Left ventricle myocardium superior (tissue), 1 donor: ENCODE measurements at regions not wholly inside any gene's neighbourhood (a gene's known extent, or its start where the extent isn't known, plus 50 kb on each side); places are given as distances from the start of the nearest gene placed in this dataset.

Source experiments
- ATAC-seq: fragments of 200-7000 bp; cut with Tn5 transposase; one replicate; pipeline ENCODE4 v1.9.1; 2020; ENCODE audit warnings: mild to moderate bottlenecking, moderate library complexity
- DNase-seq: peaks from one replicate; pipeline ENCODE4 v3.0.0-alpha.2; 2020
- intact Hi-C: fragments of 100-400 bp; cut with micrococcal nuclease; formaldehyde crosslinking; loops from one replicate; pipeline ENCODE4 v1.11.0; 2022
- donor health status: DM: no; HTN: yes; CAD: no; lungs with severe emphysema.

DNA sequence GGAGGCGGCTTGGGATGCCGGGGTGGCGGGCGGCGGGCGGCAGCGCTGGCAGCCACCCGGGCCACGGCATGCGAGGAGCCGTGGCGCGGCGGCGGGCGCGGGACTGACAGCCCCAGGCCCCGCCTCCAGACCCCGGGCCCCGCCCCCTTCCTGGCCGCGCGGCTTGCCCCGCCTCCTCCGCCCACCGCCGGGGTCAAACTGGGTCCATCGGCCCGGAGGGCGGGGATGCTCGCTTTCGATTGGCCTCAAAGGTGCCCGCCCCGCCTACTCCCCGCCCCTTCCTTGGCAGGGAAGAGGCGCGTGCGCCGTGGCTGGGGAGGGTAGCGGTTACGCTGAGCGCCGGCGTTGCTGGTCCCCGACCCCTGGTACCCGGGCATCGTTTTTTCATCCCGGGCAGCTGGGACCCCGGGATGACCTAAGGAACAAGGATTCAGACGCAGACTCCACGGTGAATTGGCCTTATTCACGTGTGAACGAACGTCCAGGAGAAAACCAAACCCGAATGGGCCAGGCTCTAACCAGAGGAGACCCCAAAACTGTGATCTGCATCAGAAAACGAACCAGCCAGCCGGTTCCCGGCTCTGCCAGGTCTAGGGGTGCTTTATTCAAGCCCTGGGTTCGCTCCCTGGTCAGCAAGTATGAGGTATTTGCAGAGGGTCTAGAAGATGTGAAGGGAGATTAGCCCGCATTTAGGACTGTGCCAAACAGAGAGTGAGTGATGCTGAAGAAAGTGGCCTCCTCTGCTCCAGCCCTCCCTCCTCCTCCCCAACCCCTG is 117.2 kb upstream of the GUCA2B start:
- DNase-seq (peak; percentile 99), ATAC-seq (peak; percentile 96)
- intact Hi-C loops = no loop called here

DNA sequence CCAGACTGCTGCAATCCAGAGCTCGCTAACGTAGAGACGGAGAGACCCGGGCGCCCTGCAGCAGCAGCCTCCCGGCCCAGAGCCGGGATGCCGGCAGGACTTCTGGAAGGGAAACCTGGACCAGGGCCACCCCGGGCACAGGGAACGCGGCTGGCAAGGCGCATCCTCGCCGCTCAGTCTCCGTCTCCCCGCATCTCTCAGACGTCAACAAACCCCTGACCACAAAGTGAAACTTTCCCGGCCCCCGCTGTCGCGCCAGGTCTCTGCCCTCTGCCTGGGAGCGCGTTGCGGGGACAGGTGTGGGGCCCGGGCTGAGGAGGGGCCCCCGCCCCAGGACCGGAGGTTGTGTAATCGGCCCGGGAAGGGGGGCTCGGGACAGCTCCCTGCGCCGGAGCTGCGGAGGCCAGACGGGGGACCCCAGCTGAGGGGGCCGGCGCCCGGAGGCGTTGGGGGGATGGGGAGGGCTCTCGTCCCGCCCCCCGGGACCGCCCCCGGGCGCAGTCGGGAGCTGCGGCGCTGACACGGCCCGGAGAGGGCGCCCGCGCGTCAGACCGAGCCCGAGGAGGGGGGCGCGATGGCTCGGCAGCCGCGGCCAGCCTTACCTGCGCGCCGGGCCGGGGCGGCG is 116.6 kb upstream of the HIVEP3 start:
- intact Hi-C loops = no loop called here
- DNase-seq (peak; percentile 89), ATAC-seq (peak; percentile 86)

DNA sequence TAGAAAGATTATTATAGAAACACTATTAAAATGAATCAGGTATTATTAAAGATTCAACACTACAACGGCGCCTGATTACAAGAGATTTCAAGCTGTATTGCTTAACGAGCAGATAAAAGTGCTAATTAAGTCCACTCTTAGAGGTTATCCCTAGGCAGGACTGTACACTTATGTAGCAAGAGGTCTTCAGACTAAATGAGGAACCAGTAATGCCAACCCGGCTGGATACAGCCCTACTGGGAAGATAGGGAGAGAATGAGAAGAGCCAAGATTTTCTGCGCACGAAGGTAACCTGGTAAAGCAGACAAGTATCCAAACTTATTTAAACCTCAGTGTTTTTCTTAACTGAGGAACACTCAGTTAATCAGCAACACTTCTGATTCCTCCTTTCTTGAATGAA is 115.7 kb upstream of the HIVEP3 start:
- ATAC-seq (no peak), DNase-seq (no peak)
- intact Hi-C loops = no loop called here

DNA sequence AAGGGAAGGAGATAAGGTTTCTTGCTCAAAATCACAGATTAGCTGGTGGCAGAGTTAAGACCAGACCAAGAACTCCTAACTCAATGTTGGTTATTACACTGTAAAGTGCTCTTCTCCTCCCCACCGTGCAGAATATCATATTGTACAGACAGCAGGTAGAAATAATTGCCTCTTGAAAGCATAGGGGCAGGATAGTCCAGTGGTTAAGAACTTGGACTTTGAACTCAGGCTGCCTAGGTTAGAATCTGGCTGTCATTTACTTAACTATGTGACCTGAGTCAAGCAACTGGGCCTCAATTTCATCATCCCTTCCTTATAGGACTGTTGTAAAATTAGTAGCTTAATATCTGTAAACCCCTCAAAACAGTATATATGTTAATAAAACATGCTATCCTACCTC is 114.9 kb upstream of the HIVEP3 start:
- intact Hi-C loops = no loop called here
- ATAC-seq (no peak), DNase-seq (no peak)

- no peak for DNase-seq
- no peak for ATAC-seq
- intact Hi-C loops = no loop called here
Observed at GRCh38 chr1:42017730-42018129, 99.0 kb upstream of the HIVEP3 start.

DNA sequence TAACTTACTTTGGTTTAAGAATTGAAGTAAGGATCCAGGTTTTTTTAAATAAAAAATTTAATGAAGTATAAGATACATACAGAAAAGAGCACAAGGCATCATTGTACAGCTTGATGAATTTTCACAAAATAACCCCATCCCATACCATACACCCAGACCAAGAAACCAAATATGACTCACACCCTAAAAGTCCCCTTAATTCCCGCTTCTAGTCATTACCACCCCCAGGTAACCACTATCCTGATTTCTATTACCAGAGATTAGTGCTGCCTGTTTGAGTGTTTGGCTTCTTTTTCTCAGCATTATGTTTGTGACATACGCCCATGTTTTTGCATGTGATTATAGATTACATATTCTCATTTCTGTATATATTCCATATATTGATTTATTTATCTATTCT is 98.5 kb upstream of the HIVEP3 start:
- DNase-seq = no peak
- intact Hi-C loops = no loop called here
- no peak for ATAC-seq

DNA sequence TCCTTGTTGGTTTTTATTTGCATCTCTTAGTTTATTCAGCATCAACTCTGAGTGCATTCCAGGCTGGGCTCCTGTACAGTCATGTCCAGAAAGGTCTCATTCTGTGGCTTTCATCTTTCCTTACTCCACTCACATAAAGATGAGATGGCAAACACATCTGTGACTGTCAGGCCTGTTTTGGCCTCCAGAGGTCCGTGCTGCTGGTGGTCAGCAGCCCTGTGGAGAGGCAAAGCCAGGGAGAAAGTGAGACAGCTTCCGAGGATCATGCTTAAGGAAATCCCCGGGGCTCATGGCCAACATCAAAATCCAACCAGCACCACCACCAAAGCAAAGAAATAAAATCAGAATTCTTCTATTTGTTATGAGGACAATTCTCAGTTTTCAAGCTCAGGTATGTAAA is 96.1 kb upstream of the HIVEP3 start:
- ATAC-seq = no peak
- no peak for DNase-seq
- intact Hi-C loops = no loop called here

DNA sequence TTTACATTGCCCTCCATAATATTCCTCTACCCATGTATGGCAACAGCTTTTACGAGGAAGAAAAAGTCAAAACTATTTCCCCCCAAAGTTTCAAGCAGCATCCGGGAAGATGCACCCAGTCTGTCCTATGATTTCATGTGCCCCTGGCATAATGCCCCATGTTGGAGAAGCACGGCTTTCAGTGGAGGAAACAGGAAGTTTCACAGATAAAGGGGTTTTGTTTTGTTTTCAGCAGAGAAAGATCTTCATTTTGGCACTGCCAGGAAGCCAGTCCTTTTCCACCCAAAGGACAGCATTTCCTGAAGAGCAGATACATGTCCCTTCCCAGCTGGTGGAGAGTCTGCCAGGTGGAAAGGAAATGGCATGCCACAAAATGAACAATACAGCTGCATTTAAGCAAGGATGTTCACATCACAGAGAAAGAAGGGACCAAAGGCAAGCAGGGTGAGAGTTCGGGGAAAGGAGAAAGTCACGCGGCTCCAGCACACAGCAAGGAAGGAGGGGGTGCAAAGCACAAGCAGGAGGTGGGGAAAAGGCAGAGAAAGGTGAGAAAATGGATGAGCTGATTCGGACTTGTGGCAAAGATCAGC is 95.3 kb upstream of the HIVEP3 start:
- DNase-seq (no peak), ATAC-seq (no peak)
- intact Hi-C loops = no loop called here

DNA sequence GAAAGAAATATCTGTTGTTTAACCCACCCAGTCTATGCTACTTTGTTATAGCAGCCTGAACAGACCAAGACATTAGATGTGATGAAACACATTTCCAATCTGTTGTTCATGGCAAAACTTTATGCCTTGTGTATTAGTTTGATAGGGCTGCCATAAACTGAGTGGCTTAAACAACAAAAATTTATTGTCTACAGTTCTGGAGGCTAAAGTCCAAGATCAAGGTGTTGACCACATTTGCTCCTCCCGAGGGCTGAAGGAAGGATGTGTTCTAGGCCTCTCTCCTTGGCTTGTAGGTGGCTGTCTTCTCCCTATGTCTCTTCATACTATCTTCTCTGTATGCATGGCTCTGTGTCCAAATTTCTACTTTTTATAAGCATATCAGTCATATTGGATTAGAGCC is 94.1 kb upstream of the HIVEP3 start:
- no peak for ATAC-seq
- intact Hi-C loops = no loop called here
- DNase-seq = no peak

DNA sequence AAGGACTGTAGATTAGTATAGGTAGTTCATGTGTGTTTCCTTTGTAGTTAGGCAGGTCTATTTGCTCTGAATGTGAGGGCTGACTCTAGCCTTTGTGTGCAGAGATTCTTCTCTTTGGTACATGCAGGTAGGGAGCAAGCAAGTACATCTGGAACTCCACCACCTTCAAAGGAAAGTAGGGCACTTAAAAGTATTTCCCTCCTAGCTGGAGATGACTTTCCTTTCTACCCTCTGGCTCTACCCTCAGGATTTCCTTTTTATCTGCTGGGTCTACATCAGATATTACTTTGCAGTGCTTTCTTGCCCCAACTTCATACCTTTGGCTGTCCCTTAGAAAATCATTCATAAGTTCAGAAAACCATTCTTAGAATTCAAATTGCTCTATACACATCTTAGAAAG is 91.7 kb upstream of the HIVEP3 start:
- intact Hi-C loops = no loop called here
- no peak for DNase-seq
- no peak for ATAC-seq

- intact Hi-C loops = no loop called here
- no peak for DNase-seq
- ATAC-seq = no peak
Observed at GRCh38 chr1:42008264-42008663, 89.5 kb upstream of the HIVEP3 start.

DNA sequence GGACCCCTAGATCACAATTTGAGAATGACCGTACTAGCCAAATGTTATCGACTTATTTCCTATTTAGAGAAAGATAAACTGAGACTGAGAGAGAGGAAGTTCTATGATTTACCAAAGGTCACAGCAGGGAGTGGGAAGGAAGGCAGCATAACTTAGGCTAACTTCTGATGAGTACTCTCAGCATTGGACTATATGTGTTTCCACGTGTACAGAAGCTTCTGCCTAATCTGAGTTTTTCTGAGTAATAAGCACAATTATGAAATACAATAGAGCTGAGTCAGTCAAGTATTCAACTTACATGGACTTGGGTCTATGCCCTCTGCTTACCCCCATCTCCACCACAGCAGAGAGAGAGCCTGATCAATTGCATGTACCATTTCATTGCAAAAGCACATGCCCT is 88.1 kb upstream of the HIVEP3 start:
- DNase-seq = no peak
- ATAC-seq = no peak
- intact Hi-C loops = no loop called here

- intact Hi-C loops = no loop called here
- ATAC-seq = no peak
- no peak for DNase-seq
Observed at GRCh38 chr1:42006093-42006492, 87.4 kb upstream of the HIVEP3 start.

DNA sequence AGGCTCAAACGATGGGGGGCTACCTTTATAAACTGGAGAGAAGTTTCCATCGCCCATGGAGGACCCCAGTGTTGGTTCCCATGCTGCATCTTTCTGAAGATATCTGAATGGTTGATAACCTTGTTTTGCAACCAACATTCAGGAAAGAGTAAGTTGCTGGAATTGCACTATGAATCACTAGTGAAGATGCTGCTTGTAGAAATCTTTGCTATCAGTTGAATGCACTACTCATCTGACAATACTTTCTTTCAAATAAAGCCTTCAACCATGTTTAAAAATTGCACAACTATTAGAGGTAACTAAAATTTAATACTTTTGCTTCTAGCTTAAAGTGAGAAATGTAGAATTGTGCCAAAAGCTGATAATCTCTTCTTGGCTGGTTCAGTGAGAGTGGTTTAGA is 86.8 kb upstream of the HIVEP3 start:
- no peak for ATAC-seq
- intact Hi-C loops = no loop called here
- DNase-seq = no peak

DNA sequence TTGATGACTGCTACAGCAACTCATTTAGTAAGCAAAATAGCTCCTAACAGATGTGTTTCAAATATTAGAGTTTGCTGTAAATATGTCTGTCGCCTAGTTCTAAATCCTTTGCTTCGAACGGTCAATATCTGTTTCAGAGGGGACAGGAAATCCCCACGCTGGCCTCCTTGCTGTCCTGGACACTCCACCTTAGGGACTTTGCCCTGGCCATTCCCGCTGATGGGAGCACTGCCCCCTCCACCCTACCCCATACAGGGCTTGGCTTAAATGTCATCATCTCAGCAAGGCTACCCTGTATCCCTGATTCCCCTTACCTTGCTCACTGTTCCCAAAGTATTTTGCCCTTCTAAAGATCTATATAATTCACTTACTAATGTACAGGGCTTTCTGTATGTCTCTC is 86.1 kb upstream of the HIVEP3 start:
- no peak for ATAC-seq
- intact Hi-C loops = no loop called here
- no peak for DNase-seq

DNA sequence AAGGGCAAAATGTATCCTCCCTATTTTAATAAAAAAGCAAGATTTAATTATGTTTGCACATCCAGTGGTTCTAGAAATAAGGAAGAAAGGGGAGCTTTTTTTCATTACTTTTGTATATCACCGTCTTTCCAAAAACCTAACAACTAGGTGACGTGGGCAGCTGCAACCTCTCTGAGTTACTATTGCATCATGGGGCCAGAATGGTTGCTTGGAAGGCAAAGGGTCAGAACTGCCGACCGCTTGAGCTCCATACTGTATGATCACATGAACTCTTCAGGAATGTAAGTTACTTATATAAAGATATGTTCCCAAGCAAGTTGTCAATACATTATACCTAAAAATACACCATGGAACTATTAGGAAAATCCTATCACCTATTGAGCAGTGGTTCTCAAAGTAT is 85.6 kb upstream of the HIVEP3 start:
- intact Hi-C loops = no loop called here
- ATAC-seq (no peak), DNase-seq (no peak)

- ATAC-seq = peak; percentile 64
- intact Hi-C loops = no loop called here
- DNase-seq = peak; percentile 28
Observed at GRCh38 chr1:42003433-42003832, 84.7 kb upstream of the HIVEP3 start.

GRCh38 chr1:42002220-42002619 is 83.5 kb upstream of the HIVEP3 start:
- intact Hi-C loops = no loop called here
- ATAC-seq = no peak
- no peak for DNase-seq

DNA sequence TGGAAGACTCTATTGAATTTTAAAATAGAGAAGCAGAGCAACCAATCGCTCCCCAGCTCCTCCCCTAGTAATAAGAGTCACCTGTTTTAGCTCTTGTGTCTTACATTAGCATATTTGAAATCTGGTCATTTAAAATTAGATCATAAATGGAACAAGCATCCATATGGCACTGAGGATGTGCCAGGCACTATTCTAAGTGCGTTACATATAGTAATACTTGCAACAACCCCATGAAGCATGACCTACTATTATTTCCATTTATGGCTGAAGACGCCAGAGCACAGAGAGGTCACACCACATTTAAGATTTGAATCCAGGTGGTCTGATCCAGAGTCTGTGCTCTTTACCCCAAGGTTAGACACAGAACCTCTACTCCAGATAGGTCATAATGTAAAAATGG is 82.0 kb upstream of the HIVEP3 start:
- DNase-seq (no peak), ATAC-seq (no peak)
- intact Hi-C loops = no loop called here

DNA sequence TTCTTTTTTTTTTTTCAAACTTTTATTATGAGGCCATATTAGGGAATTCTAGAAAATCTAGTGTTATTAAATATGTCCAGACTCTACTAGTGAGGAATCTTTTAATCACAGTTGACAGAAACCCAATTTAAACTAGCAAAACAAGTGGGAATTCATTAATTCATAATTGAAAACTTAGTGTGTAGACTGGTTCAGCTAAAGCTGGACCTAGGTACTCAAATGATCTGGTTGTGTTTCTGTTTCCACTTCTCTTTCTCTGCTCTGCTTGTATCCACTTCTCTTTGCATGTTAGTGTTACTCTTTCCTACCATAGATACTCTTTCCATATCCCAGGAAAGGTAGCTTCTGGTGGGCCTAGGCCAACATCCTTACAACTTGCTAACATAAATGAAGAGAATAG is 81.2 kb upstream of the HIVEP3 start:
- intact Hi-C loops = no loop called here
- no peak for DNase-seq
- ATAC-seq = no peak

GRCh38 chr1:41998250-41998649 is 79.5 kb upstream of the HIVEP3 start:
- intact Hi-C loops = no loop called here
- DNase-seq = no peak
- ATAC-seq = no peak
